ENCODE measurements at regions not wholly inside any gene's neighbourhood (a gene's known extent, or its start where the extent isn't known, plus 50 kb on each side); places are given as distances from the start of the nearest gene placed in this dataset.

GRCh38 chr5:1723957-1724821, 75.4 kb downstream of the MRPL36 start:
- H3K27ac ChIP-seq = no peak overlapping the region
- no peaks in the 10 kb centered on the region for H3K36me3 ChIP-seq
- H3K27me3 ChIP-seq = no peaks in the 10 kb centered on the region
- intact Hi-C loops (cut with DNase I) = no loop called here
- no peaks in the 10 kb centered on the region for H3K9me3 ChIP-seq
- DNase-seq (ENCODE audit: extremely low spot score in 2 of 2) = peak; percentile 43 to 71
- H3K4me3 ChIP-seq = no peak overlapping the region
- H3K4me1 ChIP-seq = no peaks in the 10 kb centered on the region
- TF ChIP-seq POLR2AphosphoS5 (IDR thresholded peaks at IDR 0.05; ENCODE audit: insufficient read depth in 1 of 2, low read depth in 1 of 2) (no peak), POLR2A (IDR thresholded peaks at IDR 0.05) (no peak), CTCF (IDR thresholded peaks at IDR 0.05) (no peak)

GRCh38 chr5:1723476-1723875, 76.2 kb downstream of the MRPL36 start:
- no peak overlapping the region for H3K4me3 ChIP-seq
- H3K27me3 ChIP-seq = no peaks in the 10 kb centered on the region
- H3K9me3 ChIP-seq = no peaks in the 10 kb centered on the region
- no peaks in the 10 kb centered on the region for H3K4me1 ChIP-seq
- peak in 1 of 2 donors; percentile 72 for DNase-seq (ENCODE audit: extremely low spot score in 2 of 2)
- H3K36me3 ChIP-seq = no peaks in the 10 kb centered on the region
- no peak overlapping the region for H3K27ac ChIP-seq
- no peak for TF ChIP-seq CTCF (IDR thresholded peaks at IDR 0.05)
- no peak for TF ChIP-seq POLR2AphosphoS5 (IDR thresholded peaks at IDR 0.05; ENCODE audit: insufficient read depth in 1 of 2, low read depth in 1 of 2)
- TF ChIP-seq POLR2A (IDR thresholded peaks at IDR 0.05) = no peak
- intact Hi-C loops (cut with DNase I) = no loop called here

GRCh38 chr5:1722877-1723276, 76.8 kb downstream of the MRPL36 start:
- H3K27ac ChIP-seq = no peak overlapping the region
- no peak overlapping the region for H3K4me3 ChIP-seq
- no peaks in the 10 kb centered on the region for H3K9me3 ChIP-seq
- H3K27me3 ChIP-seq = no peaks in the 10 kb centered on the region
- peak; percentile 61 to 70 for DNase-seq (ENCODE audit: extremely low spot score in 2 of 2)
- H3K4me1 ChIP-seq = no peaks in the 10 kb centered on the region
- intact Hi-C loops (cut with DNase I) = no loop called here
- H3K36me3 ChIP-seq = no peaks in the 10 kb centered on the region
- TF ChIP-seq CTCF (IDR thresholded peaks at IDR 0.05) = no peak
- no peak for TF ChIP-seq POLR2A (IDR thresholded peaks at IDR 0.05)
- TF ChIP-seq POLR2AphosphoS5 (IDR thresholded peaks at IDR 0.05; ENCODE audit: insufficient read depth in 1 of 2, low read depth in 1 of 2) = no peak

GRCh38 chr5:1720396-1721110, 79.1 kb downstream of the MRPL36 start:
- Histone ChIP-seq H3K4me1 (no peaks in the 10 kb centered on the region), H3K4me3 (no peak overlapping the region), H3K36me3 (no peaks in the 10 kb centered on the region), H3K27ac (no peak overlapping the region), H3K27me3 (no peaks in the 10 kb centered on the region), H3K9me3 (no peaks in the 10 kb centered on the region)
- DNase-seq (ENCODE audit: extremely low spot score in 2 of 2) = peak; percentile 52 to 60
- intact Hi-C loops (cut with DNase I) = no loop called here
- no peak for TF ChIP-seq CTCF (IDR thresholded peaks at IDR 0.05)
- no peak for TF ChIP-seq POLR2AphosphoS5 (IDR thresholded peaks at IDR 0.05; ENCODE audit: insufficient read depth in 1 of 2, low read depth in 1 of 2)
- no peak for TF ChIP-seq POLR2A (IDR thresholded peaks at IDR 0.05)

GRCh38 chr5:1719860-1720259, 79.8 kb downstream of the MRPL36 start:
- Histone ChIP-seq H3K4me1 (no peaks in the 10 kb centered on the region), H3K27ac (no peak overlapping the region), H3K9me3 (no peaks in the 10 kb centered on the region), H3K36me3 (no peaks in the 10 kb centered on the region), H3K27me3 (no peaks in the 10 kb centered on the region), H3K4me3 (no peak overlapping the region)
- intact Hi-C loops (cut with DNase I) = no loop called here
- peak; percentile 56 to 72 for DNase-seq (ENCODE audit: extremely low spot score in 2 of 2)
- no peak for TF ChIP-seq POLR2A (IDR thresholded peaks at IDR 0.05)
- TF ChIP-seq POLR2AphosphoS5 (IDR thresholded peaks at IDR 0.05; ENCODE audit: insufficient read depth in 1 of 2, low read depth in 1 of 2) = no peak
- TF ChIP-seq CTCF (IDR thresholded peaks at IDR 0.05) = no peak
